22Rv1 (cell line): ENCODE measurements at regions not wholly inside any gene's neighbourhood (a gene's known extent, or its start where the extent isn't known, plus 50 kb on each side); places are given as distances from the start of the nearest gene placed in this dataset.

ENCODE experiments used
- ZFX ChIP-seq: fragments of 450-650 bp; IDR thresholded peaks from 2 replicates; pipeline ENCODE4 v1.6.1; 2017; ENCODE audit warnings: antibody characterized with exemption, borderline replicate concordance
- TF ChIP-seq, protein P1 (sequence below): fragments of 450-650 bp; IDR thresholded peaks from 2 replicates; pipeline ENCODE4 v1.5.1; 2017; ENCODE audit warnings: mild to moderate bottlenecking

GRCh38 chr1:63103682-63104081 lies 218.7 kb upstream of the FOXD3 start:
- no peak for TF ChIP-seq ZFX
- TF ChIP-seq, protein P1, sequence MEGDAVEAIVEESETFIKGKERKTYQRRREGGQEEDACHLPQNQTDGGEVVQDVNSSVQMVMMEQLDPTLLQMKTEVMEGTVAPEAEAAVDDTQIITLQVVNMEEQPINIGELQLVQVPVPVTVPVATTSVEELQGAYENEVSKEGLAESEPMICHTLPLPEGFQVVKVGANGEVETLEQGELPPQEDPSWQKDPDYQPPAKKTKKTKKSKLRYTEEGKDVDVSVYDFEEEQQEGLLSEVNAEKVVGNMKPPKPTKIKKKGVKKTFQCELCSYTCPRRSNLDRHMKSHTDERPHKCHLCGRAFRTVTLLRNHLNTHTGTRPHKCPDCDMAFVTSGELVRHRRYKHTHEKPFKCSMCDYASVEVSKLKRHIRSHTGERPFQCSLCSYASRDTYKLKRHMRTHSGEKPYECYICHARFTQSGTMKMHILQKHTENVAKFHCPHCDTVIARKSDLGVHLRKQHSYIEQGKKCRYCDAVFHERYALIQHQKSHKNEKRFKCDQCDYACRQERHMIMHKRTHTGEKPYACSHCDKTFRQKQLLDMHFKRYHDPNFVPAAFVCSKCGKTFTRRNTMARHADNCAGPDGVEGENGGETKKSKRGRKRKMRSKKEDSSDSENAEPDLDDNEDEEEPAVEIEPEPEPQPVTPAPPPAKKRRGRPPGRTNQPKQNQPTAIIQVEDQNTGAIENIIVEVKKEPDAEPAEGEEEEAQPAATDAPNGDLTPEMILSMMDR = no peak
